ENCODE measurements at regions not wholly inside any gene's neighbourhood (a gene's known extent, or its start where the extent isn't known, plus 50 kb on each side); places are given as distances from the start of the nearest gene placed in this dataset.

GRCh38 chr5:3269395-3270169 is 326.1 kb upstream of the IRX1 start:
- ATAC-seq (no peak), DNase-seq (ENCODE audit: missing footprints) (no peak)
- intact Hi-C loops (cut with DNase I) = no loop called here

GRCh38 chr5:3268760-3269330 is 326.8 kb upstream of the IRX1 start:
- intact Hi-C loops (cut with DNase I) = no loop called here
- DNase-seq (ENCODE audit: missing footprints) (no peak), ATAC-seq (no peak)

GRCh38 chr5:3266861-3267260 is 328.8 kb upstream of the IRX1 start:
- intact Hi-C loops (cut with DNase I) = no loop called here
- DNase-seq (ENCODE audit: missing footprints) (no peak), ATAC-seq (no peak)

GRCh38 chr5:3265936-3266335 is 329.7 kb upstream of the IRX1 start:
- no peak for ATAC-seq
- intact Hi-C loops (cut with DNase I) = no loop called here

GRCh38 chr5:3265131-3265885 is 330.3 kb upstream of the IRX1 start:
- ATAC-seq = no peak
- DNase-seq (ENCODE audit: missing footprints) = no peak
- intact Hi-C loops (cut with DNase I) = no loop called here

More at GRCh38 chr5:3265936-3266335, 329.7 kb upstream of the IRX1 start:
- DNase-seq (ENCODE audit: missing footprints) = no peak

GRCh38 chr5:3262451-3262850 is 333.2 kb upstream of the IRX1 start:
- ATAC-seq (no peak), DNase-seq (ENCODE audit: missing footprints) (no peak)
- intact Hi-C loops (cut with DNase I) = no loop called here

GRCh38 chr5:3261081-3261480 is 334.6 kb upstream of the IRX1 start:
- intact Hi-C loops (cut with DNase I) = no loop called here
- ATAC-seq (no peak), DNase-seq (ENCODE audit: missing footprints) (no peak)

- DNase-seq (ENCODE audit: missing footprints) = no peak
- ATAC-seq = no peak
- intact Hi-C loops (cut with DNase I) = no loop called here
Measured at GRCh38 chr5:3258050-3258449, 337.6 kb upstream of the IRX1 start.

- intact Hi-C loops (cut with DNase I) = no loop called here
- ATAC-seq = no peak
Measured at GRCh38 chr5:3252235-3252634, 343.4 kb upstream of the IRX1 start.

GRCh38 chr5:3251784-3252183 is 343.8 kb upstream of the IRX1 start:
- ATAC-seq (no peak), DNase-seq (ENCODE audit: missing footprints) (no peak)
- intact Hi-C loops (cut with DNase I) = no loop called here

More at GRCh38 chr5:3252235-3252634, 343.4 kb upstream of the IRX1 start:
- DNase-seq (ENCODE audit: missing footprints) = no peak

GRCh38 chr5:3249401-3249800 is 346.2 kb upstream of the IRX1 start:
- DNase-seq (ENCODE audit: missing footprints) (no peak), ATAC-seq (no peak)
- intact Hi-C loops (cut with DNase I) = no loop called here

GRCh38 chr5:3237276-3237868 is 358.3 kb upstream of the IRX1 start:
- ATAC-seq (no peak), DNase-seq (ENCODE audit: missing footprints) (no peak)
- intact Hi-C loops (cut with DNase I) = no loop called here

GRCh38 chr5:3234566-3234965 is 361.1 kb upstream of the IRX1 start:
- intact Hi-C loops (cut with DNase I) = no loop called here
- DNase-seq (ENCODE audit: missing footprints) (no peak), ATAC-seq (no peak)

GRCh38 chr5:3230941-3231340 is 364.7 kb upstream of the IRX1 start:
- DNase-seq (ENCODE audit: missing footprints) (no peak), ATAC-seq (no peak)
- intact Hi-C loops (cut with DNase I) = no loop called here

GRCh38 chr5:3230254-3230653 is 365.4 kb upstream of the IRX1 start:
- DNase-seq (ENCODE audit: missing footprints) (no peak), ATAC-seq (no peak)
- intact Hi-C loops (cut with DNase I) = no loop called here

- ATAC-seq (peak; percentile 65), DNase-seq (ENCODE audit: missing footprints) (no peak)
Measured at GRCh38 chr5:3226196-3226920, 369.3 kb upstream of the IRX1 start.

GRCh38 chr5:3225201-3225960 is 370.3 kb upstream of the IRX1 start:
- ATAC-seq (no peak), DNase-seq (ENCODE audit: missing footprints) (no peak)
- intact Hi-C loops (cut with DNase I) = no loop called here

More at GRCh38 chr5:3226196-3226920, 369.3 kb upstream of the IRX1 start:
- intact Hi-C loops (cut with DNase I) = no loop called here

GRCh38 chr5:3222924-3223323 is 372.7 kb upstream of the IRX1 start:
- ATAC-seq (no peak), DNase-seq (ENCODE audit: missing footprints) (no peak)
- intact Hi-C loops (cut with DNase I) = no loop called here
